ENCODE measurements at regions not wholly inside any gene's neighbourhood (a gene's known extent, or its start where the extent isn't known, plus 50 kb on each side); places are given as distances from the start of the nearest gene placed in this dataset.

- no peak for DNase-seq (ENCODE audit: low spot score)
- no peak overlapping the region for H3K4me3 ChIP-seq (ENCODE audit: low read depth in 1 of 3, low read length in 3 of 3)
- no peak overlapping the region for H3K9ac ChIP-seq (ENCODE audit: low read depth in 1 of 2, low read length in 2 of 2)
- no peaks in the 10 kb centered on the region for H3K4me1 ChIP-seq (ENCODE audit: control insufficient read depth in 4 of 4, insufficient read depth in 4 of 4, low read length in 3 of 4)
- no peaks in the 10 kb centered on the region for H3K36me3 ChIP-seq (ENCODE audit: control insufficient read depth in 4 of 4, insufficient read depth in 3 of 4, low read depth in 1 of 4, low read length in 3 of 4)
- H3K27ac ChIP-seq (ENCODE audit: low read depth in 1 of 2, low read length in 2 of 2): no peak overlapping the region
- TF ChIP-seq YY1 (IDR thresholded peaks at IDR 0.05) (no peak), CTCF (IDR thresholded peaks at IDR 0.05; ENCODE audit: low read depth, low read length, missing input control) (no peak), FOXA1 (IDR thresholded peaks at IDR 0.05) (no peak), GABPA (IDR thresholded peaks at IDR 0.05 in 1 of 2, conservative IDR thresholded peaks at IDR 0.05 in 1 of 2) (no peak), EGR1 (IDR thresholded peaks at IDR 0.05; ENCODE audit: low read depth in 2 of 2) (no peak), TAF1 (conservative IDR thresholded peaks at IDR 0.05) (no peak), RAD21 (IDR thresholded peaks at IDR 0.05) (no peak), FOXA2 (IDR thresholded peaks at IDR 0.05) (no peak), HNF4A (conservative IDR thresholded peaks at IDR 0.05) (no peak)
- H3K27me3 ChIP-seq (ENCODE audit: control insufficient read depth in 4 of 4, insufficient read depth in 4 of 4, low read length in 3 of 4): peaks cover 0 to 7% (median 0%) of the 10 kb centered on the region in 4 donors
- H3K9me3 ChIP-seq (ENCODE audit: control insufficient read depth in 4 of 4, low read length in 3 of 4): peaks cover 0 to 4% (median under 1%) of the 10 kb centered on the region in 4 donors
- 44% methylated on average over 1 of the region's 1 CpG for WGBS
Measured at GRCh38 chr14:62144863-62145262, 382.6 kb downstream of the SNAPC1 start.

DNA sequence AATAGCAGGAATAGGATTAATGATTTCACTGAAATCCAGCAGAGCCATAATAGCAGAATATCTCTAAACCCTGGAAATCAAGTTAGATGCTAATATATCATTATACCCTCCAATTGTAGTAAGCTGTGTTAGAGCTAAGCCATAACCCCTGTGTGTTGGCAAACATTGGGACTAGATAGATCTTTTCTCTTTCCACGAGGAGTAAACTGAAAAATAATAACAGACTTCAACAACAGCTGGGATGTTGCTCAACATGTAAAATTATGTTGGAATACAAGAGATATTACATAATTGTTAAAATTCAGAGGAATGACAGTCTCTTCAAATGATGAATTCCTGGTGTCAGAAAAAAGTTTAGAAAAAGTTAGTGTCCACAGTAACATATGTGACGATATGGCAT is 383.8 kb downstream of the SNAPC1 start:
- peaks cover 0 to 4% (median under 1%) of the 10 kb centered on the region in 4 donors for H3K9me3 ChIP-seq (ENCODE audit: control insufficient read depth in 4 of 4, low read length in 3 of 4)
- H3K9ac ChIP-seq (ENCODE audit: low read depth in 1 of 2, low read length in 2 of 2): no peak overlapping the region
- H3K4me1 ChIP-seq (ENCODE audit: control insufficient read depth in 4 of 4, insufficient read depth in 4 of 4, low read length in 3 of 4): no peaks in the 10 kb centered on the region
- WGBS: 75% methylated on average over 2 of the region's 2 CpGs
- no peaks in the 10 kb centered on the region for H3K36me3 ChIP-seq (ENCODE audit: control insufficient read depth in 4 of 4, insufficient read depth in 3 of 4, low read depth in 1 of 4, low read length in 3 of 4)
- no peak for DNase-seq (ENCODE audit: low spot score)
- H3K27ac ChIP-seq (ENCODE audit: low read depth in 1 of 2, low read length in 2 of 2): no peak overlapping the region
- H3K4me3 ChIP-seq (ENCODE audit: low read depth in 1 of 3, low read length in 3 of 3): no peak overlapping the region
- H3K27me3 ChIP-seq (ENCODE audit: control insufficient read depth in 4 of 4, insufficient read depth in 4 of 4, low read length in 3 of 4): peaks cover 0 to 7% (median 0%) of the 10 kb centered on the region in 4 donors
- TF ChIP-seq YY1 (IDR thresholded peaks at IDR 0.05) (no peak), ZBTB33 (IDR thresholded peaks at IDR 0.05) (no peak), RXRA (IDR thresholded peaks at IDR 0.05) (no peak), NR2F2 (IDR thresholded peaks at IDR 0.05) (no peak), HNF4A (conservative IDR thresholded peaks at IDR 0.05) (no peak), ATF3 (IDR thresholded peaks at IDR 0.05) (no peak), HNF4G (IDR thresholded peaks at IDR 0.05) (no peak), JUND (IDR thresholded peaks at IDR 0.05) (no peak)
- TF ChIP-seq, protein P1, sequence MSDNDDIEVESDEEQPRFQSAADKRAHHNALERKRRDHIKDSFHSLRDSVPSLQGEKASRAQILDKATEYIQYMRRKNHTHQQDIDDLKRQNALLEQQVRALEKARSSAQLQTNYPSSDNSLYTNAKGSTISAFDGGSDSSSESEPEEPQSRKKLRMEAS (IDR thresholded peaks at IDR 0.05): no peak
- TF ChIP-seq, protein P2, sequence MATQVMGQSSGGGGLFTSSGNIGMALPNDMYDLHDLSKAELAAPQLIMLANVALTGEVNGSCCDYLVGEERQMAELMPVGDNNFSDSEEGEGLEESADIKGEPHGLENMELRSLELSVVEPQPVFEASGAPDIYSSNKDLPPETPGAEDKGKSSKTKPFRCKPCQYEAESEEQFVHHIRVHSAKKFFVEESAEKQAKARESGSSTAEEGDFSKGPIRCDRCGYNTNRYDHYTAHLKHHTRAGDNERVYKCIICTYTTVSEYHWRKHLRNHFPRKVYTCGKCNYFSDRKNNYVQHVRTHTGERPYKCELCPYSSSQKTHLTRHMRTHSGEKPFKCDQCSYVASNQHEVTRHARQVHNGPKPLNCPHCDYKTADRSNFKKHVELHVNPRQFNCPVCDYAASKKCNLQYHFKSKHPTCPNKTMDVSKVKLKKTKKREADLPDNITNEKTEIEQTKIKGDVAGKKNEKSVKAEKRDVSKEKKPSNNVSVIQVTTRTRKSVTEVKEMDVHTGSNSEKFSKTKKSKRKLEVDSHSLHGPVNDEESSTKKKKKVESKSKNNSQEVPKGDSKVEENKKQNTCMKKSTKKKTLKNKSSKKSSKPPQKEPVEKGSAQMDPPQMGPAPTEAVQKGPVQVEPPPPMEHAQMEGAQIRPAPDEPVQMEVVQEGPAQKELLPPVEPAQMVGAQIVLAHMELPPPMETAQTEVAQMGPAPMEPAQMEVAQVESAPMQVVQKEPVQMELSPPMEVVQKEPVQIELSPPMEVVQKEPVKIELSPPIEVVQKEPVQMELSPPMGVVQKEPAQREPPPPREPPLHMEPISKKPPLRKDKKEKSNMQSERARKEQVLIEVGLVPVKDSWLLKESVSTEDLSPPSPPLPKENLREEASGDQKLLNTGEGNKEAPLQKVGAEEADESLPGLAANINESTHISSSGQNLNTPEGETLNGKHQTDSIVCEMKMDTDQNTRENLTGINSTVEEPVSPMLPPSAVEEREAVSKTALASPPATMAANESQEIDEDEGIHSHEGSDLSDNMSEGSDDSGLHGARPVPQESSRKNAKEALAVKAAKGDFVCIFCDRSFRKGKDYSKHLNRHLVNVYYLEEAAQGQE (IDR thresholded peaks at IDR 0.05): no peak
